ENCODE measurements at regions not wholly inside any gene's neighbourhood (a gene's known extent, or its start where the extent isn't known, plus 50 kb on each side); places are given as distances from the start of the nearest gene placed in this dataset.

GRCh38 chr14:40003773-40004172, 571.5 kb upstream of the FBXO33 start:
- no peak for TF ChIP-seq CTCF (IDR thresholded peaks at IDR 0.05)
- no peak for TF ChIP-seq EZH2phosphoT487 (IDR thresholded peaks at IDR 0.05; ENCODE audit: borderline replicate concordance, low read depth)
- no peak for TF ChIP-seq TEAD4 (IDR thresholded peaks at IDR 0.05; ENCODE audit: borderline replicate concordance, insufficient read depth)
